GM19372 (cell line): ENCODE measurements at regions not wholly inside any gene's neighbourhood (a gene's known extent, or its start where the extent isn't known, plus 50 kb on each side); places are given as distances from the start of the nearest gene placed in this dataset.

Experiments
- ATAC-seq: cut with Tn5 transposase; IDR thresholded peaks from one replicate; pipeline ENCODE4 v1.9.1; 2021; ENCODE audit warnings: mild to moderate bottlenecking, low read depth, moderate library complexity; ENCODE audit not compliant: unreplicated experiment

GRCh38 chr3:117885011-117885441 is 1149.6 kb downstream of the IGSF11 start:
- ATAC-seq, result no peak

GRCh38 chr3:117886147-117886546 is 1148.5 kb downstream of the IGSF11 start:
- ATAC-seq, result no peak

GRCh38 chr3:117887031-117887430 is 1147.6 kb downstream of the IGSF11 start:
- no peak for ATAC-seq

GRCh38 chr3:117887901-117888300 is 1146.7 kb downstream of the IGSF11 start:
- ATAC-seq, result no peak

- ATAC-seq, result no peak
Observed at GRCh38 chr3:117892431-117892841, 1142.2 kb downstream of the IGSF11 start.

GRCh38 chr3:117893001-117893400 is 1141.6 kb downstream of the IGSF11 start:
- ATAC-seq, result no peak

- ATAC-seq, result no peak
Observed at GRCh38 chr3:117893638-117894037, 1141.0 kb downstream of the IGSF11 start.

- ATAC-seq, result no peak
Observed at GRCh38 chr3:117898722-117899522, 1135.7 kb downstream of the IGSF11 start.

GRCh38 chr3:117903226-117903625 is 1131.4 kb downstream of the IGSF11 start:
- ATAC-seq, result no peak

- no peak for ATAC-seq
Observed at GRCh38 chr3:117910820-117911521, 1123.7 kb downstream of the IGSF11 start.

GRCh38 chr3:117912352-117912751 is 1122.3 kb downstream of the IGSF11 start:
- ATAC-seq, result no peak

GRCh38 chr3:117914540-117915100 is 1120.0 kb downstream of the IGSF11 start:
- ATAC-seq, result no peak

GRCh38 chr3:117916839-117917238 is 1117.8 kb downstream of the IGSF11 start:
- no peak for ATAC-seq

- no peak for ATAC-seq
Observed at GRCh38 chr3:117919621-117920020, 1115.0 kb downstream of the IGSF11 start.

- ATAC-seq, result no peak
Observed at GRCh38 chr3:117920253-117920898, 1114.3 kb downstream of the IGSF11 start.

GRCh38 chr3:117921411-117921810 is 1113.2 kb downstream of the IGSF11 start:
- no peak for ATAC-seq

- ATAC-seq, result no peak
Observed at GRCh38 chr3:117922039-117922438, 1112.6 kb downstream of the IGSF11 start.

- no peak for ATAC-seq
Observed at GRCh38 chr3:117926819-117927218, 1107.8 kb downstream of the IGSF11 start.

GRCh38 chr3:117927825-117928224 is 1106.8 kb downstream of the IGSF11 start:
- ATAC-seq, result no peak

GRCh38 chr3:117928836-117929235 is 1105.8 kb downstream of the IGSF11 start:
- no peak for ATAC-seq

GRCh38 chr3:117932441-117932840 is 1102.2 kb downstream of the IGSF11 start:
- no peak for ATAC-seq
